ENCODE measurements at regions not wholly inside any gene's neighbourhood (a gene's known extent, or its start where the extent isn't known, plus 50 kb on each side); places are given as distances from the start of the nearest gene placed in this dataset.

GRCh38 chr18:67932271-67932670 is 415.8 kb upstream of the DSEL start:
- Mint-ChIP-seq H3K36me3 (no peaks in the 10 kb centered on the region), H3K27ac (no peak overlapping the region), H3K4me1 (no peaks in the 10 kb centered on the region), H3K4me3 (no peak overlapping the region), H3K9me3 (peaks cover 0 to 2% (median 0%) of the 10 kb centered on the region in 3 donors), H3K27me3 (no peaks in the 10 kb centered on the region)

GRCh38 chr18:67926929-67927864 is 410.7 kb upstream of the DSEL start:
- no peaks in the 10 kb centered on the region for H3K36me3 Mint-ChIP-seq
- no peaks in the 10 kb centered on the region for H3K27me3 Mint-ChIP-seq
- no peak overlapping the region for H3K27ac Mint-ChIP-seq
- H3K9me3 Mint-ChIP-seq, result peaks cover 0 to 4% (median 0%) of the 10 kb centered on the region in 3 donors
- no peaks in the 10 kb centered on the region for H3K4me1 Mint-ChIP-seq
- H3K4me3 Mint-ChIP-seq, result no peak overlapping the region

- Mint-ChIP-seq H3K4me1 (no peaks in the 10 kb centered on the region), H3K27ac (no peak overlapping the region), H3K9me3 (peaks cover 2 to 10% (median 10%) of the 10 kb centered on the region in 3 donors), H3K27me3 (no peaks in the 10 kb centered on the region), H3K4me3 (no peak overlapping the region), H3K36me3 (no peaks in the 10 kb centered on the region)
These were observed 408.1 kb upstream of the DSEL start for GRCh38 chr18:67924656-67925055.

GRCh38 chr18:67919316-67919715 is 402.8 kb upstream of the DSEL start:
- H3K27ac Mint-ChIP-seq, result no peak overlapping the region
- H3K27me3 Mint-ChIP-seq, result no peaks in the 10 kb centered on the region
- H3K9me3 Mint-ChIP-seq, result peaks cover 2 to 17% (median 10%) of the 10 kb centered on the region in 3 donors
- H3K36me3 Mint-ChIP-seq, result no peaks in the 10 kb centered on the region
- H3K4me3 Mint-ChIP-seq, result no peak overlapping the region
- no peaks in the 10 kb centered on the region for H3K4me1 Mint-ChIP-seq

- Mint-ChIP-seq H3K36me3 (no peaks in the 10 kb centered on the region), H3K9me3 (peaks cover 2 to 13% (median 8%) of the 10 kb centered on the region in 3 donors), H3K27me3 (no peaks in the 10 kb centered on the region), H3K27ac (no peak overlapping the region), H3K4me3 (no peak overlapping the region), H3K4me1 (no peaks in the 10 kb centered on the region)
These were observed 399.6 kb upstream of the DSEL start for GRCh38 chr18:67916097-67916496.

GRCh38 chr18:67913040-67913439 is 396.5 kb upstream of the DSEL start:
- H3K36me3 Mint-ChIP-seq, result no peaks in the 10 kb centered on the region
- peaks cover 0 to 7% (median 0%) of the 10 kb centered on the region in 3 donors for H3K9me3 Mint-ChIP-seq
- no peak overlapping the region for H3K27ac Mint-ChIP-seq
- H3K4me3 Mint-ChIP-seq, result no peak overlapping the region
- H3K4me1 Mint-ChIP-seq, result no peaks in the 10 kb centered on the region
- no peaks in the 10 kb centered on the region for H3K27me3 Mint-ChIP-seq

GRCh38 chr18:67901573-67901972 is 385.1 kb upstream of the DSEL start:
- H3K9me3 Mint-ChIP-seq, result no peaks in the 10 kb centered on the region
- H3K27ac Mint-ChIP-seq, result no peak overlapping the region
- H3K36me3 Mint-ChIP-seq, result no peaks in the 10 kb centered on the region
- no peak overlapping the region for H3K4me3 Mint-ChIP-seq
- H3K27me3 Mint-ChIP-seq, result no peaks in the 10 kb centered on the region
- H3K4me1 Mint-ChIP-seq, result no peaks in the 10 kb centered on the region

GRCh38 chr18:67896451-67896850 is 379.9 kb upstream of the DSEL start:
- no peaks in the 10 kb centered on the region for H3K27me3 Mint-ChIP-seq
- no peak overlapping the region for H3K27ac Mint-ChIP-seq
- peaks cover 0 to 4% (median 0%) of the 10 kb centered on the region in 3 donors for H3K9me3 Mint-ChIP-seq
- H3K4me1 Mint-ChIP-seq, result no peaks in the 10 kb centered on the region
- no peak overlapping the region for H3K4me3 Mint-ChIP-seq
- H3K36me3 Mint-ChIP-seq, result no peaks in the 10 kb centered on the region

- Mint-ChIP-seq H3K27ac (no peak overlapping the region), H3K4me1 (no peaks in the 10 kb centered on the region), H3K36me3 (no peaks in the 10 kb centered on the region), H3K9me3 (peaks cover 0 to 4% (median 0%) of the 10 kb centered on the region in 3 donors), H3K4me3 (no peak overlapping the region), H3K27me3 (no peaks in the 10 kb centered on the region)
These were observed 377.4 kb upstream of the DSEL start for GRCh38 chr18:67893916-67894315.

GRCh38 chr18:67876871-67877270 is 360.4 kb upstream of the DSEL start:
- no peaks in the 10 kb centered on the region for H3K9me3 Mint-ChIP-seq
- H3K27ac Mint-ChIP-seq, result no peak overlapping the region
- H3K4me3 Mint-ChIP-seq, result no peak overlapping the region
- H3K27me3 Mint-ChIP-seq, result no peaks in the 10 kb centered on the region
- no peaks in the 10 kb centered on the region for H3K4me1 Mint-ChIP-seq
- no peaks in the 10 kb centered on the region for H3K36me3 Mint-ChIP-seq

- Mint-ChIP-seq H3K4me1 (no peaks in the 10 kb centered on the region), H3K4me3 (no peak overlapping the region), H3K27ac (no peak overlapping the region), H3K36me3 (no peaks in the 10 kb centered on the region), H3K9me3 (no peaks in the 10 kb centered on the region), H3K27me3 (no peaks in the 10 kb centered on the region)
These were observed 359.4 kb upstream of the DSEL start for GRCh38 chr18:67875944-67876343.

- H3K4me3 Mint-ChIP-seq, result no peak overlapping the region
- H3K36me3 Mint-ChIP-seq, result no peaks in the 10 kb centered on the region
- peaks cover 0 to 1% (median 0%) of the 10 kb centered on the region in 3 donors for H3K4me1 Mint-ChIP-seq
- no peak overlapping the region for H3K27ac Mint-ChIP-seq
- no peaks in the 10 kb centered on the region for H3K9me3 Mint-ChIP-seq
- H3K27me3 Mint-ChIP-seq, result no peaks in the 10 kb centered on the region
These were observed 358.5 kb upstream of the DSEL start for GRCh38 chr18:67875060-67875459.

GRCh38 chr18:67865400-67865799 is 348.9 kb upstream of the DSEL start:
- Mint-ChIP-seq H3K4me3 (no peak overlapping the region), H3K36me3 (no peaks in the 10 kb centered on the region), H3K4me1 (no peaks in the 10 kb centered on the region), H3K9me3 (peaks cover 1 to 7% (median 3%) of the 10 kb centered on the region in 3 donors), H3K27ac (no peak overlapping the region), H3K27me3 (no peaks in the 10 kb centered on the region)

GRCh38 chr18:67864677-67865340 is 348.3 kb upstream of the DSEL start:
- peaks cover 1 to 7% (median 3%) of the 10 kb centered on the region in 3 donors for H3K9me3 Mint-ChIP-seq
- no peaks in the 10 kb centered on the region for H3K36me3 Mint-ChIP-seq
- no peak overlapping the region for H3K4me3 Mint-ChIP-seq
- no peaks in the 10 kb centered on the region for H3K4me1 Mint-ChIP-seq
- H3K27ac Mint-ChIP-seq, result no peak overlapping the region
- no peaks in the 10 kb centered on the region for H3K27me3 Mint-ChIP-seq

- peaks cover 1 to 16% (median 3%) of the 10 kb centered on the region in 3 donors for H3K9me3 Mint-ChIP-seq
- no peaks in the 10 kb centered on the region for H3K27me3 Mint-ChIP-seq
- H3K4me3 Mint-ChIP-seq, result no peak overlapping the region
- no peaks in the 10 kb centered on the region for H3K36me3 Mint-ChIP-seq
- no peaks in the 10 kb centered on the region for H3K4me1 Mint-ChIP-seq
- H3K27ac Mint-ChIP-seq, result no peak overlapping the region
These were observed 345.5 kb upstream of the DSEL start for GRCh38 chr18:67862069-67862468.
